ENCODE measurements at regions not wholly inside any gene's neighbourhood (a gene's known extent, or its start where the extent isn't known, plus 50 kb on each side); places are given as distances from the start of the nearest gene placed in this dataset.

- TF ChIP-seq, protein P1, sequence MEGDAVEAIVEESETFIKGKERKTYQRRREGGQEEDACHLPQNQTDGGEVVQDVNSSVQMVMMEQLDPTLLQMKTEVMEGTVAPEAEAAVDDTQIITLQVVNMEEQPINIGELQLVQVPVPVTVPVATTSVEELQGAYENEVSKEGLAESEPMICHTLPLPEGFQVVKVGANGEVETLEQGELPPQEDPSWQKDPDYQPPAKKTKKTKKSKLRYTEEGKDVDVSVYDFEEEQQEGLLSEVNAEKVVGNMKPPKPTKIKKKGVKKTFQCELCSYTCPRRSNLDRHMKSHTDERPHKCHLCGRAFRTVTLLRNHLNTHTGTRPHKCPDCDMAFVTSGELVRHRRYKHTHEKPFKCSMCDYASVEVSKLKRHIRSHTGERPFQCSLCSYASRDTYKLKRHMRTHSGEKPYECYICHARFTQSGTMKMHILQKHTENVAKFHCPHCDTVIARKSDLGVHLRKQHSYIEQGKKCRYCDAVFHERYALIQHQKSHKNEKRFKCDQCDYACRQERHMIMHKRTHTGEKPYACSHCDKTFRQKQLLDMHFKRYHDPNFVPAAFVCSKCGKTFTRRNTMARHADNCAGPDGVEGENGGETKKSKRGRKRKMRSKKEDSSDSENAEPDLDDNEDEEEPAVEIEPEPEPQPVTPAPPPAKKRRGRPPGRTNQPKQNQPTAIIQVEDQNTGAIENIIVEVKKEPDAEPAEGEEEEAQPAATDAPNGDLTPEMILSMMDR (conservative IDR thresholded peaks at IDR 0.05; ENCODE audit: low read depth, low read length), result no peak
- H3K4me3 ChIP-seq (ENCODE audit: low read length), result no peak overlapping the region
- DNase-seq (ENCODE audit: low read depth), result peak; percentile 46
These were observed 73.0 kb upstream of the NR3C2 start for GRCh38 chr4:148515248-148515647.

DNA sequence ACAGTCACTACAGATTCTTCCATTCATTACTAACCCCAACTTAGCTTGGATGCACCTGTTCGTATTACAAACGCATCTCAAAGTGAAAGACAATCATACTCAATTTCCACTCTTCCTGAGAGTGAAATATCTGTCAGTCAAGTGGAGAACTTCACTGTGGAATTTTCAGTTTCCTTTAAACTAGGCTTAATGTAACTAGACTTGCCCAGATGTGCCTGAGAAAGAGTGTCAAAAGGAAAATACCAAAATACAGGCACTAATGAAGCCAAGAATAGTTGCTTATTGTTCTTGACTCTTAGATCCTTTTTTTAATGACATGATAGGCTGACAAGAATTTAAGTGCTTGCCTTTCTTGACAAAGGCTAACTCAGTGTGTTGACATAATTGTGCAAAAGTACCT lies 72.4 kb upstream of the NR3C2 start:
- no peak overlapping the region for H3K4me3 ChIP-seq (ENCODE audit: low read length)
- TF ChIP-seq, protein P1 (conservative IDR thresholded peaks at IDR 0.05; ENCODE audit: low read depth, low read length), result no peak
- DNase-seq (ENCODE audit: low read depth), result no peak

DNA sequence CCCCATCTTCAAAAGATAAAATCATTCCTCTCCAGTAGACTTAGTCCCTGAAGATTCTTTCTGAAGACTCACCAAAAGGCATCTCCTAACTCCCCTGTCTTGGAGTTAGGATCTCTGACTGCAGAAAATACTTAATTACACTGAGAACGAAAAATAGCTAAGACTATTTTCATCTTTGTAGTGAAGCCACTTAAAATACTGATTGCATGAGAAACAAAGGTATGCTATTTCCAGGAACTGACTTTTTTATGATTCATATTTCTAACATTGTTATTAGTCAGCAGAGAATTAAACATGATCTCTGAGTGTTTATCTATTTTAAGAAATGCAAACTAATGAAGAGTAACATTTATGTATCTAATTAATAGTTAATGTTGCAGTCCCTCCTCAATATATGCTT lies 71.8 kb upstream of the NR3C2 start:
- TF ChIP-seq, protein P1 (conservative IDR thresholded peaks at IDR 0.05; ENCODE audit: low read depth, low read length), result no peak
- no peak for DNase-seq (ENCODE audit: low read depth)
- no peak overlapping the region for H3K4me3 ChIP-seq (ENCODE audit: low read length)

GRCh38 chr4:148510211-148510610 lies 68.0 kb upstream of the NR3C2 start:
- TF ChIP-seq, protein P1 (conservative IDR thresholded peaks at IDR 0.05; ENCODE audit: low read depth, low read length), result no peak
- no peak for DNase-seq (ENCODE audit: low read depth)
- H3K4me3 ChIP-seq (ENCODE audit: low read length), result no peak overlapping the region

DNA sequence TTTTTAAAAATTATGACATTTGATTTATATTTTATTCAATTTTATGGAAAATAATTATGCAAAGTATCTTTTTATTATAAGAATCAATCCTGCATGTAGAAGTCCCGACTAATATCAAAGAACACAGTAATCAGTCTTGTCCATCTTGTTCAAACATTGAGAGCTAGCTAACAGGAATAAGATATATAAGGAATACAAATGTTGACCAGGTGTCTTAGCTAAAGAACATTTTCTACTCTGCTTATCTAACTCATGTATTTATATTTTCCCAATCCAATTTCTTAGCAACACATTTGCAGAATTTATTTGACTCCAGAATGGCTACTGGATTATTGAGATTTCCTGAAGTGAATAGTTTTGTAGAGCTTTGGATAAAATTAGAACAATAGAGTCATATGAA lies 61.5 kb upstream of the NR3C2 start:
- no peak overlapping the region for H3K4me3 ChIP-seq (ENCODE audit: low read length)
- DNase-seq (ENCODE audit: low read depth), result no peak
- TF ChIP-seq, protein P1 (conservative IDR thresholded peaks at IDR 0.05; ENCODE audit: low read depth, low read length), result no peak

DNA sequence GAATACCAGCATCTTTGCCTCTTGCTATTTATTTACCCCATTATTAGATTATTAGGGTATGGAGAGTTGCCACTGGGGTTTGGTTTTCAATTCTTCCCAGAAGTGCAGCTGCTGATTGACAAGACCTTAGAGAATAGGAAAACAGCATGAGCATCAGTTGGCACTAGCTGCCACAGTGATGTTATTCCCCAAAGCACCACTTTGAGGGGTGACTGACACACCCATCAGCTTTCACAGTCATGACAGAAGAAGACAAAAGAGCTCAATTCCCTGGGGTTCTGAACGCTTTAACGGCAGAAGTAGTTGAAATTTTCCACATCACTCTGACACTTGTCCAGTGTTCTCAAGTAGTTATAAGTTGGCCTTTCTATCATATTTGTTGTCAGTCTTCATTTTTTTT lies 55.0 kb upstream of the NR3C2 start:
- TF ChIP-seq, protein P1 (conservative IDR thresholded peaks at IDR 0.05; ENCODE audit: low read depth, low read length), result no peak

GRCh38 chr4:148495463-148495862 lies 53.2 kb upstream of the NR3C2 start:
- TF ChIP-seq, protein P1 (conservative IDR thresholded peaks at IDR 0.05; ENCODE audit: low read depth, low read length), result no peak
- no peak overlapping the region for H3K4me3 ChIP-seq (ENCODE audit: low read length)
- no peak for DNase-seq (ENCODE audit: low read depth)

More for the DNA sequence above, 55.0 kb upstream of the NR3C2 start:
- no peak for DNase-seq (ENCODE audit: low read depth)
- no peak overlapping the region for H3K4me3 ChIP-seq (ENCODE audit: low read length)
